ENCODE measurements at regions not wholly inside any gene's neighbourhood (a gene's known extent, or its start where the extent isn't known, plus 50 kb on each side); places are given as distances from the start of the nearest gene placed in this dataset.

DNA sequence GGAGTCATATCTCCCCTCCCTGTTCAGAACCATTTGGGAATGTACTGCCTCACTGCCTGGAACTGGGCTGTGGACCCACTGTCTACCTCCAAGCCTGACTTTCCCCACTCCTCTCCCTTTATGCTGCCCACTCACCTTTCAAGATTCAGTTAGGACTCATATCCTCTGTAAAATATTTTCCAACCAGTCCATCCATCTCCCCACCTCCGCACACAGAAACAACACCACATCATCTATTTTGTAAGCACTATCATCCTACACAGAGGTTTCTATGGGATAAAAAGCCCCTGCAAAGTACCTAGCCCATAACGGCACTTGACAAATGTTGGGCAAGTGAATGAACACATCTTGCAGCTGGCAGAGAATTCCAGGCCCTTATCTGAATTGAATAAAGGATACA is 250.8 kb downstream of the ANAPC1 start:
- TF ChIP-seq CTCF (conservative IDR thresholded peaks at IDR 0.05; ENCODE audit: low read length) (no peak), EZH2phosphoT487 (IDR thresholded peaks at IDR 0.05; ENCODE audit: borderline replicate concordance, low read depth, low read length) (no peak)
